K562 (cell line): ENCODE measurements at regions not wholly inside any gene's neighbourhood (a gene's known extent, or its start where the extent isn't known, plus 50 kb on each side); places are given as distances from the start of the nearest gene placed in this dataset.

Experiments
- GTF2E2 ChIP-seq: fragments of 200-800 bp; sonication (Bioruptor generic); IDR thresholded peaks from 2 replicates; pipeline ENCODE4 v1.6.1; 2016; ENCODE audit warnings: missing genetic modification characterization, missing compliant biosample characterization
- MYC ChIP-seq, 2 experiments: fragments of 250-450 bp in 1 of 2; sonication (Bioruptor Pico) in 1 of 2; IDR thresholded peaks; 2 replicates each; pipeline versions ENCODE4 v1.5.1 to v1.6.1; 2012 to 2021; ENCODE audit warnings: low read depth in 2 of 2, borderline replicate concordance in 1 of 2, improper control_type of control experiment in 1 of 2, low read length in 1 of 2, mild to moderate bottlenecking in 1 of 2, moderate library complexity in 1 of 2
- SMARCE1 ChIP-seq: fragments of 450-650 bp; IDR thresholded peaks from 2 replicates; pipeline ENCODE4 v1.7.1; 2016; ENCODE audit warnings: mild to moderate bottlenecking
- TFAP4 ChIP-seq: sonication (generic); formaldehyde crosslinking; IDR thresholded peaks from 2 replicates; pipeline ENCODE4 v1.8.0; 2022; ENCODE audit warnings: missing genetic modification reagents, mild to moderate bottlenecking, moderate library complexity, borderline replicate concordance
- ZNF41 ChIP-seq: fragments of 250-450 bp; sonication (Bioruptor Pico); conservative IDR thresholded peaks from 2 replicates; pipeline ENCODE4 v1.4.0; 2020; ENCODE audit warnings: mild to moderate bottlenecking
- ZNF507 ChIP-seq: conservative IDR thresholded peaks from 2 replicates; pipeline ENCODE4 v1.6.1; 2017; ENCODE audit warnings: missing genetic modification characterization, missing compliant biosample characterization
- TF ChIP-seq, protein P1 (sequence below), 2 experiments: fragments of 450-650 bp; IDR thresholded peaks; 2 replicates each; pipeline ENCODE4 v1.6.1; 2016; ENCODE audit warnings: mild to moderate bottlenecking in 2 of 2, borderline replicate concordance in 1 of 2, low read depth in 1 of 2, moderate library complexity in 1 of 2
- TF ChIP-seq, protein P2 (sequence below): fragments of 250-450 bp; sonication (Bioruptor Pico); IDR thresholded peaks from 2 replicates; pipeline ENCODE4 v1.4.0; 2020
- TF ChIP-seq, protein P3 (sequence below): sonication (generic); formaldehyde crosslinking; IDR thresholded peaks from 2 replicates; pipeline ENCODE4 v1.8.0; 2022; ENCODE audit warnings: mild to moderate bottlenecking, missing genetic modification reagents

GRCh38 chr5:57383093-57383861 is 99.3 kb downstream of the ACTBL2 start (continued):
- TF ChIP-seq, protein P1, sequence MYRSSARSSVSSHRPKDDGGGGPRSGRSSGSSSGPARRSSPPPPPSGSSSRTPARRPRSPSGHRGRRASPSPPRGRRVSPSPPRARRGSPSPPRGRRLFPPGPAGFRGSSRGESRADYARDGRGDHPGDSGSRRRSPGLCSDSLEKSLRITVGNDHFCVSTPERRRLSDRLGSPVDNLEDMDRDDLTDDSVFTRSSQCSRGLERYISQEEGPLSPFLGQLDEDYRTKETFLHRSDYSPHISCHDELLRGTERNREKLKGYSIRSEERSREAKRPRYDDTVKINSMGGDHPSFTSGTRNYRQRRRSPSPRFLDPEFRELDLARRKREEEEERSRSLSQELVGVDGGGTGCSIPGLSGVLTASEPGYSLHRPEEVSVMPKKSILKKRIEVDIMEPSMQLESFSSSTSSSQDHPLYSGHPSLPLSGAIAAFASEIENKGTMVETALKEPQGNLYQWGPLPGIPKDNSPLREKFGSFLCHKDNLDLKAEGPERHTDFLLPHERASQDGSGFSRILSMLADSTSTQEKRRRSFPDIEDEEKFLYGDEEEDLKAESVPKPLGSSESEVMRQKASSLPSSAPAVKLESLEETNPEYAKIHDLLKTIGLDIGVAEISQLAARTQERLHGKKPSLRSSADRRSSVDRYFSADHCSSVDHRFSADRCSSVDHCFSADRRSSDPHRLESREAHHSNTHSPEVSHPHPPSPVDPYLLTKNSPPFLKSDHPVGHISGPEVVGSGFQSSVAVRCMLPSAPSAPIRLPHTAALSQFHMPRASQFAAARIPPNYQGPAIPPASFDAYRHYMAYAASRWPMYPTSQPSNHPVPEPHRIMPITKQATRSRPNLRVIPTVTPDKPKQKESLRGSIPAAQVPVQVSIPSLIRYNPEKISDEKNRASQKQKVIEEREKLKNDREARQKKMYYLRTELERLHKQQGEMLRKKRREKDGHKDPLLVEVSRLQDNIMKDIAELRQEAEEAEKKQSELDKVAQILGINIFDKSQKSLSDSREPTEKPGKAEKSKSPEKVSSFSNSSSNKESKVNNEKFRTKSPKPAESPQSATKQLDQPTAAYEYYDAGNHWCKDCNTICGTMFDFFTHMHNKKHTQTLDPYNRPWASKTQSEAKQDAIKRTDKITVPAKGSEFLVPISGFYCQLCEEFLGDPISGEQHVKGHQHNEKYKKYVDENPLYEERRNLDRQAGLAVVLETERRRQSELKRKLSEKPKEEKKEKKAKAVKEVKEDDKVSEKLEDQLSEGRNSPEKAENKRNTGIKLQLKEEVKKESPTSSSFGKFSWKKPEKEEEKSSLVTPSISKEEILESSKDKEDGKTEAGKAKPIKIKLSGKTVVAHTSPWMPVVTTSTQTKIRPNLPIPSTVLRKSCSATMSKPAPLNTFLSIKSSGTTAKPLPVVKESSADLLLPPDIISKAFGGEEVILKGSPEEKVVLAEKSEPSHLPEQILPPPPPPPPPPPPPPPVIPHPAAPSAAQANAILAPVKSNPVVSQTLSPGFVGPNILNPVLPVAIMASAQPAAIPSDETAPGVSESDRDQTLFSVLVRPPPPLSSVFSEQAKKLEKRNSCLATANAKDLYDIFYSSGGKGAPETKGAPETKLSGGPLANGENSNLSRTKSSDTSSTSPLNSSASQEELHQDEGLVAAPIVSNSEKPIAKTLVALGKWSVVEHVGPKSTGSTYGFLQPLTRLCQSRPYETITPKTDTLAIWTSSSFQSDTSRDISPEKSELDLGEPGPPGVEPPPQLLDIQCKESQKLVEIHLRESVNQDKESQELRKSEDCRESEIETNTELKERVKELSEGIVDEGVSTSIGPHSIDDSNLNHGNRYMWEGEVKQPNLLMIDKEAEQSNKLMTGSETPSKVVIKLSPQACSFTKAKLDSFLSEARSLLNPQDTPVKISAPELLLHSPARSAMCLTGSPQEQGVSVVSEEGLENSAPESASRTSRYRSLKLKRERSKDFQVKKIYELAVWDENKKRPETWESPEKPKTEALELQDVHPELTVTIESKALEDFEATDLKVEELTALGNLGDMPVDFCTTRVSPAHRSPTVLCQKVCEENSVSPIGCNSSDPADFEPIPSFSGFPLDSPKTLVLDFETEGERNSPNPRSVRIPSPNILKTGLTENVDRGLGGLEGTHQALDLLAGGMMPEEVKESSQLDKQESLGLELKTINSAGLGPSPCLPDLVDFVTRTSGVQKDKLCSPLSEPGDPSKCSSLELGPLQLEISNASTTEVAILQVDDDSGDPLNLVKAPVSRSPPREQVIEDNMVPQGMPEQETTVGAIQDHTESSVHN (IDR thresholded peaks at IDR 0.05; ENCODE audit: borderline replicate concordance in 1 of 2, low read depth in 1 of 2), result 0 out of 4 replicates have a peak, but pooled peaks of 1 of the 2 experiments have one; percentile 61
- TF ChIP-seq ZNF507 (tag) (no peak), GTF2E2 (tag) (no peak), ZNF41 (0 out of 2 replicates have a peak, but pooled peaks have one; percentile 25), MYC (IDR thresholded peaks at IDR 0.05; ENCODE audit: low read depth, low read length) (peak; percentile 82), MYC (CRISPR knock-in tag; IDR thresholded peaks at IDR 0.05; ENCODE audit: borderline replicate concordance, low read depth) (no peak), TFAP4 (peak; percentile 52; the same call in 1 of the 2 replicates), SMARCE1 (peak; percentile 87)
- TF ChIP-seq, protein P2, sequence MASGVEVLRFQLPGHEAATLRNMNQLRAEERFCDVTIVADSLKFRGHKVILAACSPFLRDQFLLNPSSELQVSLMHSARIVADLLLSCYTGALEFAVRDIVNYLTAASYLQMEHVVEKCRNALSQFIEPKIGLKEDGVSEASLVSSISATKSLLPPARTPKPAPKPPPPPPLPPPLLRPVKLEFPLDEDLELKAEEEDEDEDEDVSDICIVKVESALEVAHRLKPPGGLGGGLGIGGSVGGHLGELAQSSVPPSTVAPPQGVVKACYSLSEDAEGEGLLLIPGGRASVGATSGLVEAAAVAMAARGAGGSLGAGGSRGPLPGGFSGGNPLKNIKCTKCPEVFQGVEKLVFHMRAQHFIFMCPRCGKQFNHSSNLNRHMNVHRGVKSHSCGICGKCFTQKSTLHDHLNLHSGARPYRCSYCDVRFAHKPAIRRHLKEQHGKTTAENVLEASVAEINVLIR (CRISPR knock-in tag), result no peak; the same call in 1 of the 2 replicates
- TF ChIP-seq, protein P3, sequence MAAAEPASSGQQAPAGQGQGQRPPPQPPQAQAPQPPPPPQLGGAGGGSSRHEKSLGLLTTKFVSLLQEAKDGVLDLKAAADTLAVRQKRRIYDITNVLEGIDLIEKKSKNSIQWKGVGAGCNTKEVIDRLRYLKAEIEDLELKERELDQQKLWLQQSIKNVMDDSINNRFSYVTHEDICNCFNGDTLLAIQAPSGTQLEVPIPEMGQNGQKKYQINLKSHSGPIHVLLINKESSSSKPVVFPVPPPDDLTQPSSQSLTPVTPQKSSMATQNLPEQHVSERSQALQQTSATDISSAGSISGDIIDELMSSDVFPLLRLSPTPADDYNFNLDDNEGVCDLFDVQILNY, result no peak
